Nephron progenitor cell (in vitro differentiated cells): ENCODE measurements at regions not wholly inside any gene's neighbourhood (a gene's known extent, or its start where the extent isn't known, plus 50 kb on each side); places are given as distances from the start of the nearest gene placed in this dataset.

Source experiments
- DNase-seq: peaks from one replicate; pipeline ENCODE4 v3.0.0; 2021
- H3K27ac Mint-ChIP-seq: 2 replicates; pipeline ENCODE4 v1.8.0; 2021; ENCODE audit warnings: mild to moderate bottlenecking, moderate library complexity, mixed read lengths
- H3K27me3 Mint-ChIP-seq: 2 replicates; pipeline ENCODE4 v1.8.0; 2021; ENCODE audit warnings: mild to moderate bottlenecking, low read depth, mixed read lengths; ENCODE audit not compliant: poor library complexity
- H3K36me3 Mint-ChIP-seq: 2 replicates; pipeline ENCODE4 v1.8.0; 2021; ENCODE audit warnings: low read depth, mixed read lengths
- H3K4me1 Mint-ChIP-seq: 2 replicates; pipeline ENCODE4 v1.8.0; 2021; ENCODE audit warnings: mixed read lengths
- H3K4me3 Mint-ChIP-seq: 2 replicates; pipeline ENCODE4 v1.8.0; 2021; ENCODE audit warnings: mild to moderate bottlenecking, moderate library complexity, mixed read lengths
- H3K9me3 Mint-ChIP-seq: 2 replicates; pipeline ENCODE4 v1.8.0; 2021; ENCODE audit warnings: mild to moderate bottlenecking, moderate library complexity, mixed read lengths
- TF ChIP-seq, protein P1 (sequence below): fragments of 200-600 bp; sonication (generic); IDR thresholded peaks from 2 replicates; pipeline ENCODE4 v1.5.0; 2021; ENCODE audit warnings: antibody characterized with exemption

DNA sequence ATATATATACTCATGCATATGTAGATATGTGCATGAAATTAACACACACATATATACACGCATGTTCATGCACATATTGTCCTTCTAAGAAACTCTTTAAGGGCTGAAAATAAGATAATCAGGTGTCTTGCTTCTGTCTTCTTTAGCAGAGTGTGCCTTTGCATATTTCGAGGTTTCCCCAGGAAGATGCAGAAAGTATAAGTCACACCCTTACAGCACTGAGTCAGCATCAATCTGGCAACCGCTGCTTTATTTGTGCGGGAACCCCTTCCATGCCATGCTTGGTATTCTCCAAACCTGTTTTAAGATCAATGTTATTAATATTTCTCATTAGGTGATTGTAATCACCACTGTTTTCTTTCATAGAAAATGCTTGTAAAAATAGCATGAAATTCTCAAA lies 557.9 kb downstream of the CAAP1 start:
- no peaks in the 10 kb centered on the region for H3K27me3 Mint-ChIP-seq
- H3K27ac Mint-ChIP-seq, result no peak overlapping the region
- no peak for DNase-seq
- no peaks in the 10 kb centered on the region for H3K4me1 Mint-ChIP-seq
- no peaks in the 10 kb centered on the region for H3K9me3 Mint-ChIP-seq
- H3K4me3 Mint-ChIP-seq, result no peak overlapping the region
- TF ChIP-seq, protein P1, sequence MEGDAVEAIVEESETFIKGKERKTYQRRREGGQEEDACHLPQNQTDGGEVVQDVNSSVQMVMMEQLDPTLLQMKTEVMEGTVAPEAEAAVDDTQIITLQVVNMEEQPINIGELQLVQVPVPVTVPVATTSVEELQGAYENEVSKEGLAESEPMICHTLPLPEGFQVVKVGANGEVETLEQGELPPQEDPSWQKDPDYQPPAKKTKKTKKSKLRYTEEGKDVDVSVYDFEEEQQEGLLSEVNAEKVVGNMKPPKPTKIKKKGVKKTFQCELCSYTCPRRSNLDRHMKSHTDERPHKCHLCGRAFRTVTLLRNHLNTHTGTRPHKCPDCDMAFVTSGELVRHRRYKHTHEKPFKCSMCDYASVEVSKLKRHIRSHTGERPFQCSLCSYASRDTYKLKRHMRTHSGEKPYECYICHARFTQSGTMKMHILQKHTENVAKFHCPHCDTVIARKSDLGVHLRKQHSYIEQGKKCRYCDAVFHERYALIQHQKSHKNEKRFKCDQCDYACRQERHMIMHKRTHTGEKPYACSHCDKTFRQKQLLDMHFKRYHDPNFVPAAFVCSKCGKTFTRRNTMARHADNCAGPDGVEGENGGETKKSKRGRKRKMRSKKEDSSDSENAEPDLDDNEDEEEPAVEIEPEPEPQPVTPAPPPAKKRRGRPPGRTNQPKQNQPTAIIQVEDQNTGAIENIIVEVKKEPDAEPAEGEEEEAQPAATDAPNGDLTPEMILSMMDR, result no peak
- H3K36me3 Mint-ChIP-seq, result no peaks in the 10 kb centered on the region

DNA sequence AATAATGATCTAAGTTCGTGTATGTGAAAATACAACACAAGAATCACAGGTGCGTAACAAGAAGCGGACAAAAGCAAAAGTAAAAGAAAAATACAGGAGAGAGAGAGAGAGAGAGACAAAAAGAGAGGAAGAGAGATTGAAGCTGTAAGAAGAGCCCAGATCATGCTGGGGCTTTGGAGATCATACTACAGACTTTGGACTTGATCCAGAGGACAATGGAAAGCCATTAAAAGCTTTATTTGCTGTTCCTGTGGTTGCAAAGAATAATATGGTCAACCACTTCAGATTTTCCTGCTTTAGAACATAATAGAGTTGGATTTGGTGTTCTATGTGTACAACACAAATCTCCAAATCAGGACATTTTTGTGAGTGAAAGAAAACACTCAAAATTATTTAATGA lies 561.4 kb downstream of the CAAP1 start:
- peaks cover 6% of the 10 kb centered on the region for H3K27me3 Mint-ChIP-seq
- no peak overlapping the region for H3K27ac Mint-ChIP-seq
- no peak overlapping the region for H3K4me3 Mint-ChIP-seq

DNA sequence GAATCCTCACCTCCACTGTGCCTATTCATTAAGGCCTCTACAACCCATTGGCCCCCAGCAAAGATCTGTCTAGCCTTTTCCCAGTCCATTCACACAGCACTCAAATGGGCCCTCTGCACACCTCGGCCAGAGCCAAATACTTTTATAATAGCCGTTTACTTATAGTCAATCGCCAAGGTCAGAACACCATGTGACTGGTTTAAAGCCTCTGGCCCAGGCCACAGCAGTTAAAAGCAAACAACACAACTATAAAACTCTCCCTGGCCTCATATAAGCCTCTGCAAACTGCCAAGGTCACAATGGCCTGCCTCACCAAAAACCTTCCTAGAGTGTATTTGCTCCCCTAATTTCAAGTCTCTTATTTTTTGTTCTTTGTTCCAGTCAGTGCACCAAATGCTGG lies 562.6 kb downstream of the CAAP1 start:
- TF ChIP-seq, protein P1, result no peak
- Mint-ChIP-seq H3K4me3 (no peak overlapping the region), H3K9me3 (no peaks in the 10 kb centered on the region), H3K36me3 (no peaks in the 10 kb centered on the region), H3K27ac (no peak overlapping the region), H3K27me3 (peaks cover 6% of the 10 kb centered on the region), H3K4me1 (peaks cover 5% of the 10 kb centered on the region)
- DNase-seq, result no peak

More for the DNA sequence above, 561.4 kb downstream of the CAAP1 start:
- H3K36me3 Mint-ChIP-seq, result no peaks in the 10 kb centered on the region
- H3K9me3 Mint-ChIP-seq, result no peaks in the 10 kb centered on the region
- no peaks in the 10 kb centered on the region for H3K4me1 Mint-ChIP-seq
- TF ChIP-seq, protein P1, result no peak
- no peak for DNase-seq

DNA sequence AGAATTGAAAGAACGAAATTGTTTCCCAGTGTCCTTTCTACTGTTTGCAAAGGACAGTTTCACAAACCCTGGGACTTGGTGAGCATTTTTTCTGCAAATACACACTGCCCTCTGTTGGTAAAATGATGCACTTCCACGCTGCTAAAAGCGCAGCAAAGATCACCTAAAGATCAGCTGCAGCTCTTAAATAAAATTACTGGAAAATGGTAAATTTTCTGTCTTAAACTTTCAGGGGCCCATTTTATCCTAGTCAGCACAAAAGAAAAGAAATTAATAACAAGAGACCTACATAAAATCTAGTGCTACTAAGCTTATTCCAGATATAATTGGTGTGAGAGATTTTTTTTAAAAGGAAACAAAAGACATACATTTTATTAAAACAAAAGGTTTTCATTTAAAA lies 566.0 kb downstream of the CAAP1 start:
- no peak overlapping the region for H3K27ac Mint-ChIP-seq
- no peaks in the 10 kb centered on the region for H3K9me3 Mint-ChIP-seq
- no peak overlapping the region for H3K4me3 Mint-ChIP-seq
- peak; percentile 47 for DNase-seq
- H3K36me3 Mint-ChIP-seq, result no peaks in the 10 kb centered on the region
- TF ChIP-seq, protein P1, result peak; percentile 87
- peaks cover 10% of the 10 kb centered on the region for H3K4me1 Mint-ChIP-seq
- peaks cover 6% of the 10 kb centered on the region for H3K27me3 Mint-ChIP-seq

DNA sequence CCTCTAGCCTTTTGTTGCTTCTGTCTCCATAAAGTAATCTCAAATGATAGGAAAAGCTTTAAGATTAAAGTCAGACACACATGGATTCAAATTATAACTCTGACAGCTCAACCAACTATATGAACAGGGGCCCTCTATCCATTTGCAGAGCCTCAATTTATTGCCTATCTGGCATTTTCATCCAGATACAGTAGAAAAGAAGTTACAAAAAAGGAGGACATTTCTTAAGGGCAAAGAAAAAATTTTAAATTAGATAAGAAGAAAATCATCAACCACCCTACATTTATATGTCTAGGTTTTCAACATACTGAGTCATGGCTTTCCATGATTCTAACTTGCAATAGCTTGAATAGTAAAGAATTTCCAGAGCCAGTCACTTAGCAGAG lies 567.2 kb downstream of the CAAP1 start:
- TF ChIP-seq, protein P1, result no peak
- H3K4me3 Mint-ChIP-seq, result no peak overlapping the region
- peaks cover 10% of the 10 kb centered on the region for H3K4me1 Mint-ChIP-seq
- H3K27me3 Mint-ChIP-seq, result peaks cover 6% of the 10 kb centered on the region
- no peak for DNase-seq
- no peaks in the 10 kb centered on the region for H3K36me3 Mint-ChIP-seq
- H3K9me3 Mint-ChIP-seq, result no peaks in the 10 kb centered on the region
- H3K27ac Mint-ChIP-seq, result no peak overlapping the region

DNA sequence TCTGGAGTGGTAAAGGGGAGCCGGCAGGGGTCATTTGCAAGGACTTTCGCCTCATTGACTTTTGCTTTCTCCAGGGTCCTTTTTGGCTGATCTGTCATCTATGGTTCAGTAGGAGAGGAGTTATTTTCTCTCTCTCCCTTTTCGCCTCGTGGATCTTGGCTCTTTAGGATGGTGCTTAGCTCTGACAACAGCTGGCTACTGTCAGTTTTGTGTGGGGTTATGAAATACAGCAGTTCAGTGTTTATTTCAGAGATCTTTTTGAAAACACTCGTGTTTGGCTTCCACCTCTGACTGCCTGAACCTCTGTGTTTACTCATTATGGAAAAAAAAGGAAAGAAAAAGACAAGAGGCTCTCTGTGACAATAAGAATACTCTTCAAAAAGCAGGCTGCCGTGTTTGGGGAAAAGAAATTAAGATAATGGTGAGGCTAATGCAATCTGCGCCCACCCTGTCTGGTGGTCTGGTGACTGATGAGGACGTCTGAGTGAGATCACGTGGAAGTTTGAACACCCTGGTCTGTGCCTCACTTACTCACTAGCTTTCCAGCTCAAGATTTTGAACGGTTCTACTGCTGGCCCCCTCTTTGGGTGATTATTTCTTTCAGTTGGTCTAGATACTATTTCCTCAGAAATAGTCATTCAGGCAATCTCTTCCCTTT lies 567.7 kb downstream of the CAAP1 start:
- DNase-seq, result no peak
- Mint-ChIP-seq H3K4me1 (peaks cover 10% of the 10 kb centered on the region), H3K4me3 (no peak overlapping the region), H3K36me3 (no peaks in the 10 kb centered on the region), H3K9me3 (no peaks in the 10 kb centered on the region), H3K27ac (peak overlapping the region; percentile 43), H3K27me3 (peaks cover 6% of the 10 kb centered on the region)
- TF ChIP-seq, protein P1, result no peak
